Lung (tissue), 11 donors: ENCODE measurements at regions not wholly inside any gene's neighbourhood (a gene's known extent, or its start where the extent isn't known, plus 50 kb on each side); places are given as distances from the start of the nearest gene placed in this dataset.

Experiments used
- ATAC-seq: fragments of 200-7000 bp; cut with Tn5 transposase; one replicate; pipeline ENCODE4 v1.9.1; 2020; ENCODE audit warnings: moderate number of reproducible peaks; ENCODE audit not compliant: insufficient read depth, low FRiP score
- DNase-seq, 3 donors: peaks; one replicate each; pipeline ENCODE4 v3.0.0-alpha.2; 2013 to 2017
- H3K27ac ChIP-seq, 2 donors: one replicate each; pipeline ENCODE4 v1.5.1; 2013; ENCODE audit warnings: mild to moderate bottlenecking in 2 of 2, moderate library complexity in 2 of 2, control low read depth in 1 of 2, inconsistent platforms in 1 of 2, low read depth in 1 of 2, low read length in 1 of 2
- H3K27me3 ChIP-seq, 3 donors: one replicate each; pipeline ENCODE4 v1.5.1; 2013; ENCODE audit warnings: low read length in 2 of 3; ENCODE audit not compliant: control insufficient read depth in 3 of 3, insufficient read depth in 3 of 3
- H3K36me3 ChIP-seq, 4 donors: one replicate each; pipeline ENCODE4 v1.5.1; 2013; ENCODE audit warnings: low read length in 4 of 4, mild to moderate bottlenecking in 1 of 4, moderate library complexity in 1 of 4; ENCODE audit not compliant: control insufficient read depth in 4 of 4, insufficient read depth in 4 of 4
- H3K4me1 ChIP-seq, 5 donors: one replicate each; pipeline ENCODE4 v1.5.1; 2013; ENCODE audit warnings: low read length in 5 of 5, mild to moderate bottlenecking in 2 of 5, moderate library complexity in 1 of 5; ENCODE audit not compliant: control insufficient read depth in 5 of 5, insufficient read depth in 5 of 5
- H3K4me3 ChIP-seq: one replicate; pipeline ENCODE4 v1.5.1; 2013; ENCODE audit warnings: mild to moderate bottlenecking, control low read depth, moderate library complexity
- H3K9ac ChIP-seq, 2 donors: one replicate each; pipeline ENCODE4 v1.5.1; 2013; ENCODE audit warnings: low read length in 2 of 2, control low read depth in 1 of 2; ENCODE audit not compliant: insufficient read depth in 1 of 2
- H3K9me3 ChIP-seq, 4 donors: one replicate each; pipeline ENCODE4 v1.5.1; 2013; ENCODE audit warnings: low read length in 3 of 4, mild to moderate bottlenecking in 1 of 4, moderate library complexity in 1 of 4; ENCODE audit not compliant: control insufficient read depth in 4 of 4, insufficient read depth in 3 of 4
- WGBS, 2 donors: extraction: QIAGEN DNeasy Blood & Tissue Kit; methylation state at CpG; one replicate each; pipeline ENCODE4 v1.1.7; 2013; 5-methylcytosine and 5-hydroxymethylcytosine counted together
- TF ChIP-seq, protein P1 (sequence below): IDR thresholded peaks from 2 replicates; pipeline ENCODE4 v1.5.1; 2012; ENCODE audit warnings: mild to moderate bottlenecking; ENCODE audit errors: control extremely low read depth, extremely low read depth
- donor health status: control.
- donor health status: control.
- donor health status: Bipolar disorder and iron deficiency.
- donor health status: healthy.
- donor health status: DM: yes; HTN: yes; CAD: no.

DNA sequence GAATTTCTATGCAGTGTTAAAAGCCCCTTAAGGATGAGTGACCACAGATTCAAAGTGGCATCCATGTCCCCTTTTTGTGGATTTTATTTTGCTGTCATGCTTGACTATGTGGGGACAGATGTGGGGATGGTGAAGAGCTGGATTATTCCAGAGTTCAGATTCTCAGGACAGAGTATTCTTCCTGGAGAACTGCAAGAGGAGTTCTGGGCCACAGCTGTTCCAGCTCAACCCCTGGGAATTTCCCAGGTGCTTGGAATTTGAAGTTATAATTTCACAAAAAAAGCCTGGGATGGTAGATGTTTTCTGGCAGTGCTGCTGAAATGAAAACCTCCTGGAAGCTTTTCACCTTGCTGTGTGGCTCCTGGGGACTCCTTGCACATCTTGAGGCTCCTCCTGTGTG lies 671.8 kb upstream of the MARCKS start:
- TF ChIP-seq, protein P1, sequence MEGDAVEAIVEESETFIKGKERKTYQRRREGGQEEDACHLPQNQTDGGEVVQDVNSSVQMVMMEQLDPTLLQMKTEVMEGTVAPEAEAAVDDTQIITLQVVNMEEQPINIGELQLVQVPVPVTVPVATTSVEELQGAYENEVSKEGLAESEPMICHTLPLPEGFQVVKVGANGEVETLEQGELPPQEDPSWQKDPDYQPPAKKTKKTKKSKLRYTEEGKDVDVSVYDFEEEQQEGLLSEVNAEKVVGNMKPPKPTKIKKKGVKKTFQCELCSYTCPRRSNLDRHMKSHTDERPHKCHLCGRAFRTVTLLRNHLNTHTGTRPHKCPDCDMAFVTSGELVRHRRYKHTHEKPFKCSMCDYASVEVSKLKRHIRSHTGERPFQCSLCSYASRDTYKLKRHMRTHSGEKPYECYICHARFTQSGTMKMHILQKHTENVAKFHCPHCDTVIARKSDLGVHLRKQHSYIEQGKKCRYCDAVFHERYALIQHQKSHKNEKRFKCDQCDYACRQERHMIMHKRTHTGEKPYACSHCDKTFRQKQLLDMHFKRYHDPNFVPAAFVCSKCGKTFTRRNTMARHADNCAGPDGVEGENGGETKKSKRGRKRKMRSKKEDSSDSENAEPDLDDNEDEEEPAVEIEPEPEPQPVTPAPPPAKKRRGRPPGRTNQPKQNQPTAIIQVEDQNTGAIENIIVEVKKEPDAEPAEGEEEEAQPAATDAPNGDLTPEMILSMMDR = no peak

DNA sequence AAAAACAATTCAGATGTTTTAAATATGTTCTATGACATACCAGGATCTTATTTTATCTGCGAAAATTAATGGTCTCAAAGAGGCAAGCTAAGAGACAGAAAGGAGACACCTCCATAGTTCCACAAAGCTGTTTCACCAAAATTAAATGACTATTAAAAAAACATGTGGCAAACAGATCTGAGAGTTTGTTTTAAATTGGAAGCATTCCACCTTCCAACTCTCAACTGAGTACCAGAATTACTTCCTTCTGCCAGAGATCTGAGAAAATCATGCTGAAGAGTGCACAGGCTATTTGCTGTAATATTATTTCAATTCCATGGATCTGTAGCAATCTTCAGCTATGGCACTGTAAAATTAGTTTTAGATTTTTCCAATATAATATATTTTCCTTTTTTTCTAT lies 669.5 kb upstream of the MARCKS start:
- no peak for ATAC-seq
- TF ChIP-seq, protein P1 = no peak
- Histone ChIP-seq H3K27ac (no peak overlapping the region), H3K4me1 (peaks cover 0 to 6% (median 4%) of the 10 kb centered on the region in 5 donors), H3K4me3 (no peak overlapping the region), H3K36me3 (no peaks in the 10 kb centered on the region), H3K27me3 (no peaks in the 10 kb centered on the region), H3K9ac (no peak overlapping the region), H3K9me3 (no peaks in the 10 kb centered on the region)
- no peak for DNase-seq
- WGBS, 2 donors = 84 to 89% methylated on average over 1 of the region's 1 CpG

More for the DNA sequence above, 671.8 kb upstream of the MARCKS start:
- Histone ChIP-seq H3K9me3 (no peaks in the 10 kb centered on the region), H3K27me3 (no peaks in the 10 kb centered on the region), H3K4me1 (peaks cover 0 to 5% (median 4%) of the 10 kb centered on the region in 5 donors), H3K27ac (no peak overlapping the region), H3K4me3 (no peak overlapping the region), H3K9ac (no peak overlapping the region), H3K36me3 (no peaks in the 10 kb centered on the region)
- ATAC-seq = no peak
- no peak for DNase-seq

DNA sequence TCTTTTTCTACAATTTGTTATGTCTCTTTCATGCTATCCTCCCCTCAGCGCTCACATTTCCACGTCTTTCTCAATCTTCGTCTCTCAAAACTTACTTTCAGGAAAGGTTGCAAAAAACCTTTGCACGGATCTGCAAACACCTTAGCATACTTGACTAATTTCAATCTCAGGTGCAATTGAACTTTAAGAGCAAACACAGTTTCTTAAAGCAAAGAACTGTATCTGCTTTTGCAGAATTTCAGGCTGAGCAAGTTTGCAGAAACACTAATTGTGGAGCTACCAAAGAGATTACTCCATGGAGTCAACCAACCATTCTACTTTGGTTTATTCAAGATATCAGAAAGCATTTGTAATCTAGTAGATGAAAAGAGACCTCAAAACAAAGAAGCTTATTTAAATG lies 668.2 kb upstream of the MARCKS start:
- Histone ChIP-seq H3K4me1 (peaks cover 0 to 6% (median 4%) of the 10 kb centered on the region in 5 donors), H3K4me3 (no peak overlapping the region), H3K9ac (no peak overlapping the region), H3K27ac (no peak overlapping the region), H3K27me3 (no peaks in the 10 kb centered on the region), H3K9me3 (no peaks in the 10 kb centered on the region), H3K36me3 (no peaks in the 10 kb centered on the region)
- 71 to 84% methylated on average over 4 of the region's 4 CpGs for WGBS, 2 donors
- DNase-seq (peak in 2 of 3 donors; percentile 48 to 81), ATAC-seq (no peak)
- TF ChIP-seq, protein P1 = no peak

DNA sequence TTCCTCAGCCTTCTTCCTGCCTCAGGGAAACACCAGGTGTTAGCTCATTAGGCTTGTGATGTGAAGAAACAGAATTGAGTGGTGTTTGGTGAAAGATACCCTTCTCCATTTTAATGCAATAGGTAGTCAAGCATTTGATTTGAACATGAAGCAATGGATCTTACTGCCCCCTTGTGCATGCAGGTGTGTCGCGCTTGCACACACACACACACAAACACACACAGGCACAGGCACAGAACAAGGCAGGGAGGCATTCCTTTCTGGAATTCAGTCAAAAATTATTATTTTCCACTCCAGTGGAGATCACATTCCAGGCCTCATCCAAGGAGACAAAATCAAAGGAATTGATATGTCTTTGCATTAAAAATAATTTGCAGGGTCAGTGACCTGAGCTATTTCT lies 667.0 kb upstream of the MARCKS start:
- TF ChIP-seq, protein P1 = no peak

More for the DNA sequence above, 667.0 kb upstream of the MARCKS start:
- H3K36me3 ChIP-seq = no peaks in the 10 kb centered on the region
- H3K4me3 ChIP-seq = no peak overlapping the region
- DNase-seq = no peak
- ATAC-seq = no peak
- no peaks in the 10 kb centered on the region for H3K9me3 ChIP-seq
- no peaks in the 10 kb centered on the region for H3K27me3 ChIP-seq
- H3K27ac ChIP-seq = no peak overlapping the region
- no peak overlapping the region for H3K9ac ChIP-seq
- H3K4me1 ChIP-seq = peaks cover 0 to 6% (median 0%) of the 10 kb centered on the region in 5 donors
- 95 to 98% methylated on average over 2 of the region's 2 CpGs for WGBS, 2 donors
